ENCODE measurements at regions not wholly inside any gene's neighbourhood (a gene's known extent, or its start where the extent isn't known, plus 50 kb on each side); places are given as distances from the start of the nearest gene placed in this dataset.

- TF ChIP-seq CTCF (conservative IDR thresholded peaks at IDR 0.05 in 1 of 2, IDR thresholded peaks at IDR 0.05 in 1 of 2; ENCODE audit: extremely low read depth in 1 of 2, insufficient read depth in 1 of 2, low read depth in 1 of 2, low read length in 2 of 2) (no peak), EZH2 (IDR thresholded peaks at IDR 0.05; ENCODE audit: borderline replicate concordance, low read length) (no peak)
Measured at GRCh38 chr5:93887678-93888077, 146.3 kb upstream of the POU5F2 start.

Data from mammary epithelial cell (primary cell).